ENCODE measurements at regions not wholly inside any gene's neighbourhood (a gene's known extent, or its start where the extent isn't known, plus 50 kb on each side); places are given as distances from the start of the nearest gene placed in this dataset.

DNA sequence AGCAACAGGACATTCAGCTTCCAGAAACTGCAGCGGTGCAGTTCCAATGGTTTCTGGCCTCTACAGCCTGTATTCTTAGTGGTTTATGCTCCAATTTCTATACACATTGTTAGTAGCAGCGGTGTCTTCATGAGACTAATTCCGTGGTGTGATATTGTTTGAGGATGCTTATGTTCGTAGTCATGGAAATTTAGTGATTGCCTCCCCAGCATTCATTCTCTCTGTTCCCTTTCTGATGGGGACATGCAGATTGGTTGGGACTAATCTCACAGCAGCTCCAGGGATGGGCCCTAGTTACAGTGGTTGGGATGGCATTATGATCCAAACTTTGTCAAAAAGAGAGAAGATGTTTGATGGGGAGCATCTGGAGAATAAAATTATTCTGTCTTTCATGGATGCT, 208.6 kb downstream of the CD47 start:
- TF ChIP-seq, protein P1, sequence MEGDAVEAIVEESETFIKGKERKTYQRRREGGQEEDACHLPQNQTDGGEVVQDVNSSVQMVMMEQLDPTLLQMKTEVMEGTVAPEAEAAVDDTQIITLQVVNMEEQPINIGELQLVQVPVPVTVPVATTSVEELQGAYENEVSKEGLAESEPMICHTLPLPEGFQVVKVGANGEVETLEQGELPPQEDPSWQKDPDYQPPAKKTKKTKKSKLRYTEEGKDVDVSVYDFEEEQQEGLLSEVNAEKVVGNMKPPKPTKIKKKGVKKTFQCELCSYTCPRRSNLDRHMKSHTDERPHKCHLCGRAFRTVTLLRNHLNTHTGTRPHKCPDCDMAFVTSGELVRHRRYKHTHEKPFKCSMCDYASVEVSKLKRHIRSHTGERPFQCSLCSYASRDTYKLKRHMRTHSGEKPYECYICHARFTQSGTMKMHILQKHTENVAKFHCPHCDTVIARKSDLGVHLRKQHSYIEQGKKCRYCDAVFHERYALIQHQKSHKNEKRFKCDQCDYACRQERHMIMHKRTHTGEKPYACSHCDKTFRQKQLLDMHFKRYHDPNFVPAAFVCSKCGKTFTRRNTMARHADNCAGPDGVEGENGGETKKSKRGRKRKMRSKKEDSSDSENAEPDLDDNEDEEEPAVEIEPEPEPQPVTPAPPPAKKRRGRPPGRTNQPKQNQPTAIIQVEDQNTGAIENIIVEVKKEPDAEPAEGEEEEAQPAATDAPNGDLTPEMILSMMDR (IDR thresholded peaks at IDR 0.05; ENCODE audit: poor library complexity, severe bottlenecking): no peak
- no peak for TF ChIP-seq RAD21 (conservative IDR thresholded peaks at IDR 0.05)
- no peak for TF ChIP-seq EZH2 (IDR thresholded peaks at IDR 0.05; ENCODE audit: borderline replicate concordance, insufficient read depth, low read length, poor library complexity, severe bottlenecking)
- no peak for TF ChIP-seq SMC3 (conservative IDR thresholded peaks at IDR 0.05; ENCODE audit: poor library complexity)
- no peak for TF ChIP-seq POLR2AphosphoS5 (IDR thresholded peaks at IDR 0.05)
- TF ChIP-seq EP300 (conservative IDR thresholded peaks at IDR 0.05; ENCODE audit: poor library complexity, severe bottlenecking): no peak
- TF ChIP-seq TAF1 (IDR thresholded peaks at IDR 0.05; ENCODE audit: low read depth): no peak
- no peak for TF ChIP-seq MXI1 (conservative IDR thresholded peaks at IDR 0.05; ENCODE audit: poor library complexity, severe bottlenecking)
- TF ChIP-seq, protein P2, sequence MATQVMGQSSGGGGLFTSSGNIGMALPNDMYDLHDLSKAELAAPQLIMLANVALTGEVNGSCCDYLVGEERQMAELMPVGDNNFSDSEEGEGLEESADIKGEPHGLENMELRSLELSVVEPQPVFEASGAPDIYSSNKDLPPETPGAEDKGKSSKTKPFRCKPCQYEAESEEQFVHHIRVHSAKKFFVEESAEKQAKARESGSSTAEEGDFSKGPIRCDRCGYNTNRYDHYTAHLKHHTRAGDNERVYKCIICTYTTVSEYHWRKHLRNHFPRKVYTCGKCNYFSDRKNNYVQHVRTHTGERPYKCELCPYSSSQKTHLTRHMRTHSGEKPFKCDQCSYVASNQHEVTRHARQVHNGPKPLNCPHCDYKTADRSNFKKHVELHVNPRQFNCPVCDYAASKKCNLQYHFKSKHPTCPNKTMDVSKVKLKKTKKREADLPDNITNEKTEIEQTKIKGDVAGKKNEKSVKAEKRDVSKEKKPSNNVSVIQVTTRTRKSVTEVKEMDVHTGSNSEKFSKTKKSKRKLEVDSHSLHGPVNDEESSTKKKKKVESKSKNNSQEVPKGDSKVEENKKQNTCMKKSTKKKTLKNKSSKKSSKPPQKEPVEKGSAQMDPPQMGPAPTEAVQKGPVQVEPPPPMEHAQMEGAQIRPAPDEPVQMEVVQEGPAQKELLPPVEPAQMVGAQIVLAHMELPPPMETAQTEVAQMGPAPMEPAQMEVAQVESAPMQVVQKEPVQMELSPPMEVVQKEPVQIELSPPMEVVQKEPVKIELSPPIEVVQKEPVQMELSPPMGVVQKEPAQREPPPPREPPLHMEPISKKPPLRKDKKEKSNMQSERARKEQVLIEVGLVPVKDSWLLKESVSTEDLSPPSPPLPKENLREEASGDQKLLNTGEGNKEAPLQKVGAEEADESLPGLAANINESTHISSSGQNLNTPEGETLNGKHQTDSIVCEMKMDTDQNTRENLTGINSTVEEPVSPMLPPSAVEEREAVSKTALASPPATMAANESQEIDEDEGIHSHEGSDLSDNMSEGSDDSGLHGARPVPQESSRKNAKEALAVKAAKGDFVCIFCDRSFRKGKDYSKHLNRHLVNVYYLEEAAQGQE (IDR thresholded peaks at IDR 0.05; ENCODE audit: borderline replicate concordance): no peak
